Stimulated activated naive CD8-positive, alpha-beta T cell treated with anti-CD3 and anti-CD28 coated beads, Interleukin-15, Interleukin-2, amounts not matched to agents 100 ng/mL and 50 ng/mL, for 24 hours (primary cell): ENCODE measurements at regions not wholly inside any gene's neighbourhood (a gene's known extent, or its start where the extent isn't known, plus 50 kb on each side); places are given as distances from the start of the nearest gene placed in this dataset.

ENCODE experiments used
- H3K27ac Mint-ChIP-seq: one replicate; pipeline ENCODE4 v1.8.0; 2021; ENCODE audit warnings: mild to moderate bottlenecking, mixed read lengths
- H3K27me3 Mint-ChIP-seq: one replicate; pipeline ENCODE4 v1.8.0; 2021; ENCODE audit warnings: mixed read lengths
- H3K36me3 Mint-ChIP-seq: one replicate; pipeline ENCODE4 v1.8.0; 2021; ENCODE audit warnings: low read depth, mixed read lengths
- H3K4me1 Mint-ChIP-seq: one replicate; pipeline ENCODE4 v1.8.0; 2021; ENCODE audit warnings: low read depth, mixed read lengths
- H3K4me3 Mint-ChIP-seq: one replicate; pipeline ENCODE4 v1.8.0; 2021; ENCODE audit warnings: mild to moderate bottlenecking, mixed read lengths
- H3K9me3 Mint-ChIP-seq: one replicate; pipeline ENCODE4 v1.8.0; 2021; ENCODE audit warnings: mixed read lengths

DNA sequence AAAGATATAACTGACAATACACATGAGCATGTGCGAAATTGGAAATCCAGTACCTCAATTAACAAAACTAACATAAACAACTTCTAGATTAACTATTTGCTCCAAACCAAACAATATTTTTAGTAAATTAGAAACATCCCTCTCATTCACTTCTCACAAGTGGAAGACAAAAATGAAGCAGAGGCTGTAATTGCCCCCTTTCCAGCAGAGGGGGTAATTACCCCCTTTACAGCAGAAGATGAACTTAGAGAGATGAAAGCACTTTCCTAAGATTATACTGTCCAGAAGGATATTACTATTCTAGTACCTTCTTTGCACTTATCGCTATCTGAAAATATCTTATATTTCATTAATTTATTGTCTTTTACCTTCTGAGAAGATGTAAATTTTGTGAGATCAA is 1025.2 kb downstream of the FSCB start:
- H3K27me3 Mint-ChIP-seq, result no peaks in the 10 kb centered on the region
- H3K4me1 Mint-ChIP-seq, result no peaks in the 10 kb centered on the region
- H3K27ac Mint-ChIP-seq, result no peak overlapping the region
- H3K4me3 Mint-ChIP-seq, result no peak overlapping the region
- peaks cover 4% of the 10 kb centered on the region for H3K9me3 Mint-ChIP-seq
- H3K36me3 Mint-ChIP-seq, result no peaks in the 10 kb centered on the region

DNA sequence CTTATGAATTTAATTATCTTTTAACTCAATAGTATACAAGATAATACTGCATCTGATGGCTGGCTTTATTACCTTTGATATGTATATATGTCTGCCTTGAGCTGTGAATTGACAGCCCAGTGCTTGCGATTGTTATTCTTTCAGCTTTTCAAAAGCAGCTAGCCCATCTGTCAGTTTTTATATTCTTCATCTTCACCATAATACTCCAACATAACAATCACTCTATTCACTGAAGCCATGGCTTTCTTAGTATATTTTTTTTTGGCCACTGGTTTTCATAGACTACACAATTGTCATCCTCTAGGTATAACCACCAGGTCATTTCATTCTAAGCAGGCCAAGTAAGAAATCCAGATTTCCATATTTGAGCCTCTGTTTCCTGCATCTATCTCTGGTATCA is 1026.1 kb downstream of the FSCB start:
- no peaks in the 10 kb centered on the region for H3K36me3 Mint-ChIP-seq

DNA sequence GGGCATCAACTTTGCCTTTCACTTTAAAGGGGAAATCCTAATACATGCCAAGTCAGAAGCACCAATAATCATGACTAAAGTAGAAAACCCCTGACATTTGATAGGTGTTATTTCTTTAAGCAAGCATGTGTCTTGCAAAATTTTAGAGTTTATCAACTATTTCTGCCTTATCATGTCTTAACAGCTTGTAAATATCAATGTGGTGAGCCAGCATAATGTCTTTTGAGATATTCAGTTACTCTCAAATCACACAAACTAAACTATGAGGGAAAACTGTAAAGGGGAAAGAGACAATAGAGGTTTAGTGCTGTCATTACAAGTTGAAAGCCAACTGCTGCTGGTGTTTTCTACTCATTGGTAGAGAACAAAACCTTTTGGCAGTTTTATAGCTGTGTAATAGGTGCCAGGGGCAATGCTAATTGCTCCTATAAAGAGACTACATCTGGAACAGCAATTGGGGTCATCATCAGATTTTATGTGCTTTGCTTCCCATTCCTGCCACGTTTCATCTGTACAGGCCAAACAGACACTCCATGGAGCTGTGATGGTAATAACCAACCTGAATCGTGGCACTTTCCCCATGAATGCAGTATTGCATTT is 1027.4 kb downstream of the FSCB start:
- peaks cover 4% of the 10 kb centered on the region for H3K9me3 Mint-ChIP-seq
- H3K27ac Mint-ChIP-seq, result no peak overlapping the region
- H3K36me3 Mint-ChIP-seq, result no peaks in the 10 kb centered on the region
- H3K4me3 Mint-ChIP-seq, result no peak overlapping the region
- H3K27me3 Mint-ChIP-seq, result no peaks in the 10 kb centered on the region
- H3K4me1 Mint-ChIP-seq, result no peaks in the 10 kb centered on the region

More for the DNA sequence above, 1026.1 kb downstream of the FSCB start:
- Mint-ChIP-seq H3K4me1 (no peaks in the 10 kb centered on the region), H3K9me3 (peaks cover 4% of the 10 kb centered on the region), H3K27me3 (no peaks in the 10 kb centered on the region), H3K27ac (no peak overlapping the region), H3K4me3 (no peak overlapping the region)

DNA sequence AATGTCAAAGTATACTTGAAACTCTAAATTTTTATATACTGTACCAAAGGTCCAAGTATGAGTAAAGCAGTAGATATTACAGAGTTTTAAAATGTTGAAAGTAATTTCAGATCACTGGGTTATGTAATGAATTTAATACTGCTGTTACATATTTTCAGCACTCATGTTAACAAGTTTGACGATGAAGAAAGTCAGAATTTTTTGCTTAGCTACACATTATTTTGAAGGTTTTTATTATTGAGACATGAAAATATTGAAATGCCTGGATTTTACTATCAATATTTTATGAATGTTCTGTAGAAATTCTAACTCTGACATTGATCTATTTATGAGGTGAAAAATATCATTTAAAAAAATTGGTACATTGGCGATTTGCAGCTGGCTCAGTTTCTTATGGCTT is 1030.3 kb downstream of the FSCB start:
- Mint-ChIP-seq H3K4me3 (no peak overlapping the region), H3K27ac (no peak overlapping the region), H3K4me1 (no peaks in the 10 kb centered on the region), H3K36me3 (no peaks in the 10 kb centered on the region), H3K27me3 (no peaks in the 10 kb centered on the region), H3K9me3 (peaks cover 4% of the 10 kb centered on the region)

DNA sequence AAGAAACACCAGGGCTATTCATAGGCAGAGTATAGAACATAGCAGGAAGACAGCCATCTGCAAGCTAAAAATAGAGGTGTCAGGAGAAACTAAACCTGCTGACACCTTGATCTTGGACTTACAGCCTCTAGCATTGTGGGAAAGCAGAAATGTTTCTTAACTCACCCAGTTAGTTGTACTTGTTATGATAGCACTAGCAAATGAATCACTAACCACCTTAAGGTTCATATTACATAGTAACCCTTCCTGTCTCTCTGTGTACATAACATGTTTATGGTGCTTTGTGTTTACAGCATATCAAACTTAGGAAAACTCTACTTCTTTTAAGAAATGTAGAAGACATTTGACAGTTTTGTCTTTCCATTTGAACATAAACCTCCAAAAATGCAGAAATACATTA is 1031.3 kb downstream of the FSCB start:
- peaks cover 4% of the 10 kb centered on the region for H3K9me3 Mint-ChIP-seq
- H3K4me1 Mint-ChIP-seq, result no peaks in the 10 kb centered on the region
- no peaks in the 10 kb centered on the region for H3K36me3 Mint-ChIP-seq
- no peak overlapping the region for H3K27ac Mint-ChIP-seq
- no peaks in the 10 kb centered on the region for H3K27me3 Mint-ChIP-seq
- no peak overlapping the region for H3K4me3 Mint-ChIP-seq

DNA sequence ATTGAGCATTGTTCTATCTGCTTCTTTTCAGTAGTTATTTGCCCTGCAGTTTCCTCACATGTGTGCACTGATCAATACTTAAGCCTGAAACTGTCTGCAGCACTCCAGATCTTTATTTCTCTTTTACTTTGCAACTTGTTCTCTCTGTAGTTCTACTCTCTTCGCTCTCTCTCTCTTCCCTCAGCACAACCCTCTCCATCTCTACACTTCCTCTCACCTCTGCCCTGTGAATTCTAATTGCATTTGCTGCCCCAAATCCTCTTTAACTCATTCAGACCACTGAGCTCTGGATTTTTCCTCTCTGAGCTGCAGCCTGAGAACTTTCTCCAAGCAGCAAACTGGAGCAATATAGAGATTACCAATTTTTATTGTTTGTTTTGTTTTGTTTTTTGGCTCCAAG is 1035.5 kb downstream of the FSCB start:
- no peaks in the 10 kb centered on the region for H3K27me3 Mint-ChIP-seq
- no peak overlapping the region for H3K27ac Mint-ChIP-seq
- H3K9me3 Mint-ChIP-seq, result no peaks in the 10 kb centered on the region
- no peak overlapping the region for H3K4me3 Mint-ChIP-seq
- H3K4me1 Mint-ChIP-seq, result no peaks in the 10 kb centered on the region
- no peaks in the 10 kb centered on the region for H3K36me3 Mint-ChIP-seq

DNA sequence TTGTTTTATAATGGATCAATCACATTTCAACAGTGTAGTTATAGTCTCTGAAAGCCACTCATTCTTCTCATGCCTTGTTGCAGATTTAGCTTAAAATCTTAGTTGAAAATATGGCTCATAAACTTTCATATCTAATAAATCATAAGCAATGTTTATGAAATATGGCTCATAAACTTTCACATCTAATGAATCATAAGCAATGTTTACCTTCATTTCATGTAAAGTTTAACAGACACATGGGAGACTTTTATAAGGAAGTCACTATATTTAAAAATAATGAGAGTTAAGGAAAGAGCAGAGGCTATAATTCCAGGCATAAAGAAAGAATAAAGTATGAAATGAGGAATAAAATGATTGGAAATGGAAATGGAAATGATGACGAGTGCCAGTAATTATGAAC is 1042.1 kb downstream of the FSCB start:
- H3K27me3 Mint-ChIP-seq, result no peaks in the 10 kb centered on the region
- H3K9me3 Mint-ChIP-seq, result peaks cover 19% of the 10 kb centered on the region

DNA sequence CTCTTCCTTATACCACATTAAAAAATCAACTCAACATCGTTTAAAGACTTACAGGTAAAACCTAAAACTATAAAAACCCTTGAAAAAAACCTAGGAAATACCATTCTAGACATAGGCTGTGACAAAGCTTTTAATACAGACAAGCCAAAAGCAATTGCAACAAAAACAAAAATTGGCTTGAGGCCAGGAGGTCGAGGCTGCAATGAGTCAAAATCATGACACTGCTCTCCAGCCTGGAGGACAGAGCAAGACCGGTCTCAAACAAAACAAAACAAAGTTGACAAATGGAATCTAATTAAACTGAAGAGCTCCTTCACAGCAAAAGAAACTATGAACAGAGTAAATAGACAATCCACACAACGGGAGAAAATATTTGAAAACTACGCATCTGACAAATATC is 1057.8 kb downstream of the FSCB start:
- no peak overlapping the region for H3K4me3 Mint-ChIP-seq
- no peaks in the 10 kb centered on the region for H3K4me1 Mint-ChIP-seq
- H3K27ac Mint-ChIP-seq, result no peak overlapping the region
- H3K9me3 Mint-ChIP-seq, result peaks cover 17% of the 10 kb centered on the region
- H3K36me3 Mint-ChIP-seq, result no peaks in the 10 kb centered on the region
- no peaks in the 10 kb centered on the region for H3K27me3 Mint-ChIP-seq

More for the DNA sequence above, 1042.1 kb downstream of the FSCB start:
- Mint-ChIP-seq H3K36me3 (no peaks in the 10 kb centered on the region), H3K4me1 (no peaks in the 10 kb centered on the region), H3K27ac (no peak overlapping the region), H3K4me3 (no peak overlapping the region)

DNA sequence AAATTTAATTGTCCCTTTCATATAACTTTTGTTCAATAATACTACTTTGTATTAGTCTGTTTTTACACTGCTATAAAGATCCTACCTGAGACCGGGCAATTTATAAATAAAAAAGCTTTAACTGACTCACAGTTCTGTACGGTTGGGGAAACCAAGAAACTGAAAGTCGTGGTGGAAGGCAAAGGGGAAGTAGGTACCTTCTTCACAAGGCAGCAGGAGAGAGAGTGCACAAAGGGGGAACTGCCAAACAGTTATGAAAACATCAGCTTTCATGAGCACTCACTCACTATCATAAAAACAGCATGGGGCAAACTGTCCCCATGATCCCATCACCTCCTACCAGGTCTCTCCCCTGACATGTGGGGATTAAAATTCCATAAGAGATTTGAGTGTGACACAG is 1069.0 kb downstream of the FSCB start:
- Mint-ChIP-seq H3K9me3 (peaks cover 19% of the 10 kb centered on the region), H3K36me3 (no peaks in the 10 kb centered on the region), H3K27ac (no peak overlapping the region), H3K27me3 (no peaks in the 10 kb centered on the region), H3K4me1 (no peaks in the 10 kb centered on the region), H3K4me3 (no peak overlapping the region)

DNA sequence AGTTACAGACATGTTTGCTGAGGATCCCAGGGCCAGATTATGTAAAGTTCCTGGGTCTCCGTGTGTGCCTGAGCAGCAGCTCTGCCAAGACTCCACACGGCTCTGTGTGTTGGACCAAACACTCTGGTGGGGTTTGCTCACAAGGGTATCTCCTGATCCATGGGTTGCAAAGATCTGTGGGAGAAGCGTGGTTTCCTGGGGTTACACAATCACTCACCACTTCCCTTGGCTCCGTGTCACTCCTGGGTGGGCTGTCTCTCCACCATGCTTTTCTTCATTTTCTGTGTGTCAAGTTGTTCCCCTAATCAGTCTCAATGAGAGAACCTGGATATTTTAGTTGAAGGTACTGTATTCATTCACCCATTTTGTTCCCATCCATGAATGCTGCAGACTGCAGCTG is 1088.8 kb downstream of the FSCB start:
- no peaks in the 10 kb centered on the region for H3K4me1 Mint-ChIP-seq
- no peak overlapping the region for H3K27ac Mint-ChIP-seq
- H3K4me3 Mint-ChIP-seq, result no peak overlapping the region
- H3K9me3 Mint-ChIP-seq, result peaks cover 11% of the 10 kb centered on the region
- no peaks in the 10 kb centered on the region for H3K36me3 Mint-ChIP-seq
- H3K27me3 Mint-ChIP-seq, result no peaks in the 10 kb centered on the region

DNA sequence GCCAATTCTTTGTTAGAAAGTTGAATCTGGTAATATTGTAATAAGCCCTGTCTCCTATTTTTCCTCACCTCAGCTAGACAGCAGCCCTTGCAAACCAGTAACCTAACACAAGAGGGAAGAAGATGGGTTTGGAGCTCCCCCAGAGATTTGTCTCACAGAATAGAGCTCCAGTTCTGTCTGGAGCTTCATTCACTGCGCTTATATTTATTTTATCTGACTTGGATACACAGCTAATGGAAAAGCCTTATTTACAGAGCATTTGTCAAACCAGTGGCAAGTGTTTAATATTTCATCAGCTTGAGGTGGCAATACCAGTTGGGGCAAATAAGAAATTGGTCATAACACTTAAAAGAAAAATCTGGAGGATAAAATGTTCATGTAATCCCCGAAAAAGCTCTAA is 1094.0 kb downstream of the FSCB start:
- no peaks in the 10 kb centered on the region for H3K36me3 Mint-ChIP-seq
- no peak overlapping the region for H3K4me3 Mint-ChIP-seq
- peaks cover 5% of the 10 kb centered on the region for H3K9me3 Mint-ChIP-seq
- H3K27ac Mint-ChIP-seq, result no peak overlapping the region
- H3K27me3 Mint-ChIP-seq, result no peaks in the 10 kb centered on the region
- H3K4me1 Mint-ChIP-seq, result no peaks in the 10 kb centered on the region

DNA sequence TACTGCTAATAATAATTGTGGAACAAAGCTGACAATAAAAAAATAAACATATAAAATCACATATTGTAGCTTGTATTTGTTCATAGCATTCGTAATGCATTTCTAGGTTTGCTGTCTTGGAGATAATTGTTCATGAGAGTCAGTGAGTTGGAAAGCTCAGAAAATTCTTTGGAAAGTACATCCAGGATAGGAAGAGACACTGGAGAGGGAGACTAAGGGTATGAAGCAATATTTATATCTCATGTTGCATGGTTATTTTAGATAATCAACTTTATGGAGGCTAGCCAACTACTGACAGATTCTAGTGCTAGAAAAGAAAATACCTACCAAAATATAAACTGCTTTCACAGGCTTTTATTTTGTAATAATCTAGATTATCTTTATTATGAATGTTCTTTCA is 1095.2 kb downstream of the FSCB start:
- Mint-ChIP-seq H3K36me3 (no peaks in the 10 kb centered on the region), H3K4me1 (no peaks in the 10 kb centered on the region), H3K9me3 (no peaks in the 10 kb centered on the region), H3K27ac (no peak overlapping the region), H3K4me3 (no peak overlapping the region), H3K27me3 (no peaks in the 10 kb centered on the region)

DNA sequence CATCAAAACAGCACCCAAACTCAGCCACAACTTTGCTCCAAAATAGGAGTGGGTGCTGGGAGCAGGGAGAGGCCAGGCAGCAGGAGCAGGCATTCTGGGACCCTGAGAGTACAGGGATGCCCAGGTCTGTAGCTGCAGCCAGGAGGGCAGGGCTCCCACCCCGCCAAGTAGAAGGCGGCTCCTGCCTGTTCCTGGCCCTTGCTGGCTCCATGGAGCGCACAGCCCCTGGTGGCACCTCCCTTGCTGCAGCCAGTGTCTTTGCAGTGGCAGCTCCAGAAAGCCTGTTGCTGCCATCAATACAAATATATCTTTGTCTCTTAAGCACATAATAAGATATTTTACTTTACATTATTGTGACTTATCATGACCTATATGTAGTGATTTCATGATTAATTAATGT is 1096.5 kb downstream of the FSCB start:
- Mint-ChIP-seq H3K27me3 (no peaks in the 10 kb centered on the region), H3K27ac (no peak overlapping the region), H3K36me3 (no peaks in the 10 kb centered on the region), H3K4me3 (no peak overlapping the region), H3K4me1 (no peaks in the 10 kb centered on the region), H3K9me3 (no peaks in the 10 kb centered on the region)

DNA sequence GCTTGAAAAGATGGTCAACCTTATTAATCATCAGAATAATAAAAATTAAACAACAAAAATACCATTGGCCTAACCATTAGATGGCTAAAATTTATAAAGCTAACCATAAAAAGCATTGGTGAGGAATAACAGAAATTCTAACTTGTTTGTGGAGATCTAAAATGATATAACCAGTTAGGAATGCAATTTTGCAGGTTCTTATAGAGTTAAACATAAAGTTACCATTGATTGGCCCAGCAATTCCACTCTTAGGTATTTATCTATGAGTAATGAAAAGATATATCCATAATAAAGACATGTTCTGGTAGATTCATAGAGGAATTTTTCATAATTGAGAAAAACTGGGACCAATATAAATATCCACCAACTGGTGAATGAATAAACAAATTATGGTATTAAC is 1098.6 kb downstream of the FSCB start:
- Mint-ChIP-seq H3K9me3 (no peaks in the 10 kb centered on the region), H3K27me3 (no peaks in the 10 kb centered on the region), H3K4me1 (no peaks in the 10 kb centered on the region), H3K27ac (no peak overlapping the region), H3K4me3 (no peak overlapping the region), H3K36me3 (no peaks in the 10 kb centered on the region)

DNA sequence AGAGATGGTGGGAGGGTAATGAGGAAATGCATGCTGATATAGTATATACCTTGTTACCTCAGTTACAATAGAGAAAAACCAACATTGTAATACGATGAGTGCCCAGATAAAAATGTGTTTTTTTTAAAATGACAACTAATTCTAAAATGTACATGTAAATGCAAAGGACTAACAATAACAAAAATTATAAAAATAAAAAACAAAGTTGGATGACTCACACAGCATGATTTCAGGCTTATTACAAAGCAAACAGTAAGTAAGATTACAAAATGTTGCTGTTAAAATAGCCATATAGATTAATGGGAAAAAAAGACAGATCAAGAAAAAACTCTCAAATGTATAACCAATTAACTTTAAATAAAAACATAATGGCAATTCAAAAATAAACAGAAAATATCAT is 1099.4 kb downstream of the FSCB start:
- no peak overlapping the region for H3K4me3 Mint-ChIP-seq
- H3K4me1 Mint-ChIP-seq, result no peaks in the 10 kb centered on the region
- no peaks in the 10 kb centered on the region for H3K27me3 Mint-ChIP-seq
- H3K36me3 Mint-ChIP-seq, result no peaks in the 10 kb centered on the region
- H3K27ac Mint-ChIP-seq, result no peak overlapping the region
- H3K9me3 Mint-ChIP-seq, result no peaks in the 10 kb centered on the region

DNA sequence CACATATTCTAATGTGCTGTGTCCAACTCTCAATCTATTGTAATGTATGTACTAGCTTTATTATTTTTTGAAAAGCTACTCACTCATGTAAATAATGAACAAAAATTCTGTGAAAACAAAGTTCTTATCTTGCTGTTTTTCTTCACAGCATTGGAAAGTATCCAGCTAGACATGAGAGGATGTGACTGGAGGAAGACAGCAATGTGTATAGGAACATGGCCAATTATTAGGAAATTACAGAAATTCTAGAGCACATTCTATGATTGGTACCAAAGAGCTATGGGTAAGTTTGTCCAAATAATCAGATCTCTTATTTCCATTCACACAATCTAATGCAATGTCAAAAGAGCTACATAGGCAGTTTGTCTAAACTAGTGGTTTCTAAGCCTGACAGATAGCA is 1100.2 kb downstream of the FSCB start:
- no peak overlapping the region for H3K4me3 Mint-ChIP-seq
- H3K4me1 Mint-ChIP-seq, result no peaks in the 10 kb centered on the region
- no peaks in the 10 kb centered on the region for H3K9me3 Mint-ChIP-seq
- no peak overlapping the region for H3K27ac Mint-ChIP-seq
- H3K27me3 Mint-ChIP-seq, result no peaks in the 10 kb centered on the region
- no peaks in the 10 kb centered on the region for H3K36me3 Mint-ChIP-seq
